Esophagus squamous epithelium (tissue), 5 donors: ENCODE measurements at regions not wholly inside any gene's neighbourhood (a gene's known extent, or its start where the extent isn't known, plus 50 kb on each side); places are given as distances from the start of the nearest gene placed in this dataset.

ENCODE experiments used
- DNase-seq: peaks from one replicate; lab custom pipeline; 2025; lab: John Stamatoyannopoulos, UW
- H3K27ac ChIP-seq, 4 donors: fragments of 200-600 bp; sonication (generic); one replicate each; pipeline ENCODE4 v1.5.1; 2016 to 2019; ENCODE audit warnings: mild to moderate bottlenecking in 1 of 4
- H3K27me3 ChIP-seq, 4 donors: fragments of 200-600 bp; sonication (generic); 1 replicate in 3 of 4; 2 replicates in 1 of 4; pipeline versions ENCODE4 v1.5.1 to v1.6.0; 2017 to 2021; ENCODE audit warnings: antibody characterized with exemption in 1 of 4
- H3K36me3 ChIP-seq, 3 donors: fragments of 200-600 bp; sonication (generic); one replicate each; pipeline ENCODE4 v1.5.1; 2016 to 2019
- H3K4me1 ChIP-seq, 3 donors: fragments of 200-600 bp; sonication (generic); one replicate each; pipeline ENCODE4 v1.5.1; 2017 to 2019
- H3K4me3 ChIP-seq, 4 donors: fragments of 200-600 bp; sonication (generic); 1 replicate in 3 of 4; 2 replicates in 1 of 4; pipeline ENCODE4 v1.5.1; 2016 to 2019; ENCODE audit warnings: mild to moderate bottlenecking in 2 of 4, moderate library complexity in 1 of 4
- H3K9me3 ChIP-seq, 3 donors: fragments of 200-600 bp; sonication (generic); one replicate each; pipeline ENCODE4 v1.5.1; 2016 to 2019
- CTCF ChIP-seq, 6 experiments: fragments of 450-650 bp in 4 of 6; fragments of 200-600 bp in 2 of 6; sonication (generic) in 2 of 6; IDR thresholded peaks; one replicate each; pipeline ENCODE4 v1.5.1; 2016 to 2019; ENCODE audit warnings: antibody characterized with exemption in 6 of 6, mild to moderate bottlenecking in 4 of 6, moderate library complexity in 4 of 6
- POLR2A ChIP-seq, 4 donors: fragments of 450-650 bp; IDR thresholded peaks; one replicate each; pipeline ENCODE4 v1.6.1; 2017; ENCODE audit warnings: antibody characterized with exemption in 4 of 4, mild to moderate bottlenecking in 4 of 4, moderate library complexity in 3 of 4
- WGBS, 2 donors: methylation state at CpG; one replicate each; pipeline ENCODE4 v1.1.5; 2018; 5-methylcytosine and 5-hydroxymethylcytosine counted together
- intact Hi-C: fragments of 100-400 bp; cut with DNase I; formaldehyde crosslinking; loops from one replicate; pipeline ENCODE4 v1.15.0; 2022
- donor health status: DM: yes; HTN: yes; CAD: no.

- Histone ChIP-seq H3K4me1 (no peaks in the 10 kb centered on the region), H3K27ac (no peak overlapping the region), H3K27me3 (no peaks in the 10 kb centered on the region), H3K9me3 (no peaks in the 10 kb centered on the region), H3K36me3 (no peaks in the 10 kb centered on the region), H3K4me3 (no peak overlapping the region)
- WGBS, 2 donors = 82 to 93% methylated on average over 2 of the region's 2 CpGs
- intact Hi-C loops = no loop called here
- TF ChIP-seq CTCF (IDR thresholded peaks at IDR 0.05) = no peak
- no peak for DNase-seq
Observed at GRCh38 chr7:34401776-34402175, 256.2 kb upstream of the NPSR1 start.

- 33 to 39% methylated on average over 5 of the region's 5 CpGs for WGBS, 2 donors
- no peak overlapping the region for H3K27ac ChIP-seq
- H3K4me3 ChIP-seq = no peak overlapping the region
- no peaks in the 10 kb centered on the region for H3K36me3 ChIP-seq
- DNase-seq = no peak
- no peaks in the 10 kb centered on the region for H3K9me3 ChIP-seq
- no peaks in the 10 kb centered on the region for H3K27me3 ChIP-seq
- intact Hi-C loops = no loop called here
- no peaks in the 10 kb centered on the region for H3K4me1 ChIP-seq
- TF ChIP-seq CTCF (IDR thresholded peaks at IDR 0.05) (no peak), POLR2A (IDR thresholded peaks at IDR 0.05) (no peak)
Observed at GRCh38 chr7:34406848-34407530, 251.0 kb upstream of the NPSR1 start.

GRCh38 chr7:34407586-34407985 lies 250.4 kb upstream of the NPSR1 start:
- no peaks in the 10 kb centered on the region for H3K4me1 ChIP-seq
- TF ChIP-seq POLR2A (IDR thresholded peaks at IDR 0.05) = no peak
- no peak for TF ChIP-seq CTCF (IDR thresholded peaks at IDR 0.05)
- no peaks in the 10 kb centered on the region for H3K36me3 ChIP-seq
- no peak overlapping the region for H3K27ac ChIP-seq
- H3K27me3 ChIP-seq = no peaks in the 10 kb centered on the region
- no peak overlapping the region for H3K4me3 ChIP-seq
- intact Hi-C loops = no loop called here
- no peak for DNase-seq
- WGBS, 2 donors = 43 to 66% methylated on average over 2 of the region's 2 CpGs
- no peaks in the 10 kb centered on the region for H3K9me3 ChIP-seq

- DNase-seq = no peak
- Histone ChIP-seq H3K4me1 (no peaks in the 10 kb centered on the region), H3K9me3 (no peaks in the 10 kb centered on the region), H3K36me3 (no peaks in the 10 kb centered on the region), H3K27ac (no peak overlapping the region), H3K4me3 (no peak overlapping the region), H3K27me3 (no peaks in the 10 kb centered on the region)
- TF ChIP-seq POLR2A (IDR thresholded peaks at IDR 0.05) = no peak
- no peak for TF ChIP-seq CTCF (IDR thresholded peaks at IDR 0.05)
- 45 to 81% methylated on average over 3 of the region's 3 CpGs for WGBS, 2 donors
- intact Hi-C loops = no loop called here
Observed at GRCh38 chr7:34417781-34418180, 240.2 kb upstream of the NPSR1 start.

GRCh38 chr7:34421526-34421925 lies 236.5 kb upstream of the NPSR1 start:
- Histone ChIP-seq H3K36me3 (no peaks in the 10 kb centered on the region), H3K9me3 (no peaks in the 10 kb centered on the region), H3K4me1 (no peaks in the 10 kb centered on the region), H3K4me3 (no peak overlapping the region), H3K27ac (no peak overlapping the region), H3K27me3 (no peaks in the 10 kb centered on the region)
- TF ChIP-seq CTCF (IDR thresholded peaks at IDR 0.05) (no peak), POLR2A (IDR thresholded peaks at IDR 0.05) (no peak)
- 44 to 63% methylated on average over 1 of the region's 1 CpG for WGBS, 2 donors
- intact Hi-C loops = no loop called here
- DNase-seq = no peak
